RWPE2 (cell line): ENCODE measurements at regions not wholly inside any gene's neighbourhood (a gene's known extent, or its start where the extent isn't known, plus 50 kb on each side); places are given as distances from the start of the nearest gene placed in this dataset.

Source experiments
- ATAC-seq: fragments of 200-7000 bp; cut with Tn5 transposase; 3 replicates; pipeline ENCODE4 v1.9.1; 2021; ENCODE audit warnings: low read depth
- DNase-seq: peaks from one replicate; pipeline ENCODE4 v3.0.0-alpha.2; 2020; ENCODE audit warnings: low spot score
- H3K27ac ChIP-seq: fragments of 450-650 bp; 2 replicates; pipeline ENCODE4 v1.5.1; 2017; ENCODE audit warnings: mild to moderate bottlenecking; ENCODE audit not compliant: poor library complexity, severe bottlenecking
- H3K27me3 ChIP-seq: fragments of 250-450 bp; sonication (Bioruptor Pico); 2 replicates; pipeline ENCODE4 v1.5.1; 2021; ENCODE audit warnings: mild to moderate bottlenecking, moderate library complexity; ENCODE audit not compliant: insufficient read depth, poor library complexity, severe bottlenecking
- H3K36me3 ChIP-seq: fragments of 250-450 bp; sonication (Bioruptor Pico); 2 replicates; pipeline ENCODE4 v1.5.1; 2020; ENCODE audit warnings: low read depth, mild to moderate bottlenecking, moderate library complexity
- H3K4me1 ChIP-seq: fragments of 250-450 bp; sonication (Bioruptor Pico); 2 replicates; pipeline ENCODE4 v1.5.1; 2021; ENCODE audit warnings: mild to moderate bottlenecking, moderate library complexity; ENCODE audit not compliant: insufficient read depth, poor library complexity, severe bottlenecking
- H3K4me3 ChIP-seq: fragments of 250-450 bp; sonication (Bioruptor Pico); 2 replicates; pipeline ENCODE4 v1.5.1; 2021; ENCODE audit warnings: mild to moderate bottlenecking, moderate library complexity; ENCODE audit not compliant: severe bottlenecking
- H3K9me3 ChIP-seq: fragments of 250-450 bp; sonication (Bioruptor Pico); 2 replicates; pipeline ENCODE4 v1.5.1; 2021; ENCODE audit warnings: mild to moderate bottlenecking, moderate library complexity; ENCODE audit not compliant: severe bottlenecking
- TF ChIP-seq, protein P1 (sequence below): fragments of 450-650 bp; IDR thresholded peaks from one replicate; pipeline ENCODE4 v1.5.1; 2017; ENCODE audit warnings: mild to moderate bottlenecking, moderate library complexity; ENCODE audit not compliant: poor library complexity, severe bottlenecking

DNA sequence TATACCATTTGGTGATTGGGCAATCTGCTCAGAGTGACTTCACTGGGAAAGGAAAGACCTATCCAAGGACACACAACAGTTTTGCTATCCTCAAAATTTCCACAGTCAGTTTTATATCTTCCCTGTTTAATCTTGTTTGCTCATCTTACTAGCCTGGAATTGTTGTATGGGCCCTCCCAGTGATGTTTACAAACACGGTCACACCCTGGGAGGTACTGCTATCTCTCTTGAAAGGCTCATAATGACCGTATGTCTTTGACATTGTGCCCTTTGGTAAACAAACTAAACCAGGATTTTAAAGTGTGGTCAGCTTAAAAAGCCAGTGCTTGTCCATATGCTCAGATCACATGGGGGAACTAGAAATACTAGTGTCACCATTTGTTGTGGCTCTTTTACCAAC lies 277.0 kb downstream of the CDH2 start:
- Histone ChIP-seq H3K4me3 (no peak overlapping the region), H3K36me3 (no peaks in the 10 kb centered on the region), H3K27ac (no peak overlapping the region), H3K4me1 (no peaks in the 10 kb centered on the region), H3K9me3 (no peaks in the 10 kb centered on the region), H3K27me3 (no peaks in the 10 kb centered on the region)
- ATAC-seq (no peak), DNase-seq (no peak)
- TF ChIP-seq, protein P1, sequence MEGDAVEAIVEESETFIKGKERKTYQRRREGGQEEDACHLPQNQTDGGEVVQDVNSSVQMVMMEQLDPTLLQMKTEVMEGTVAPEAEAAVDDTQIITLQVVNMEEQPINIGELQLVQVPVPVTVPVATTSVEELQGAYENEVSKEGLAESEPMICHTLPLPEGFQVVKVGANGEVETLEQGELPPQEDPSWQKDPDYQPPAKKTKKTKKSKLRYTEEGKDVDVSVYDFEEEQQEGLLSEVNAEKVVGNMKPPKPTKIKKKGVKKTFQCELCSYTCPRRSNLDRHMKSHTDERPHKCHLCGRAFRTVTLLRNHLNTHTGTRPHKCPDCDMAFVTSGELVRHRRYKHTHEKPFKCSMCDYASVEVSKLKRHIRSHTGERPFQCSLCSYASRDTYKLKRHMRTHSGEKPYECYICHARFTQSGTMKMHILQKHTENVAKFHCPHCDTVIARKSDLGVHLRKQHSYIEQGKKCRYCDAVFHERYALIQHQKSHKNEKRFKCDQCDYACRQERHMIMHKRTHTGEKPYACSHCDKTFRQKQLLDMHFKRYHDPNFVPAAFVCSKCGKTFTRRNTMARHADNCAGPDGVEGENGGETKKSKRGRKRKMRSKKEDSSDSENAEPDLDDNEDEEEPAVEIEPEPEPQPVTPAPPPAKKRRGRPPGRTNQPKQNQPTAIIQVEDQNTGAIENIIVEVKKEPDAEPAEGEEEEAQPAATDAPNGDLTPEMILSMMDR: no peak

DNA sequence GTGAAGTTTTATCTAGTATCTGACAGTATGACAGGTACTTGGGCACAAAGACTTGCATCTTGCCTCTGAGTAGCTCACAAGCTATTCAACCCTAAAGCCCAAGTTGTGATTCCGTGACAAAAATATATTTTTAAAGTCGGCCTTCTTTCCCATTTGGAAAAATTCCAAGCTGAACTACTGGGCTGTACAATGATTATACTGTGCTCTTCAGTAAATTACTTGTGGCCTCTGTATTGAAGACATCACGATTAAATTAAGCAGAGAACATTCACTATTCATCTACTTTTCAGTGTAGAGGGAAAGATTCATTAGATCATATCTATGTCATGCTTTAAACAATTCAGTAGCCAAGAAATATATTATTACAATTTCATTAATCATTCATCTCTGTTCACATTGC lies 282.2 kb downstream of the CDH2 start:
- H3K9me3 ChIP-seq: no peaks in the 10 kb centered on the region
- no peaks in the 10 kb centered on the region for H3K4me1 ChIP-seq
- H3K36me3 ChIP-seq: no peaks in the 10 kb centered on the region
- ATAC-seq (no peak), DNase-seq (no peak)
- H3K4me3 ChIP-seq: no peak overlapping the region
- no peak overlapping the region for H3K27ac ChIP-seq
- no peaks in the 10 kb centered on the region for H3K27me3 ChIP-seq
- TF ChIP-seq, protein P1: no peak

DNA sequence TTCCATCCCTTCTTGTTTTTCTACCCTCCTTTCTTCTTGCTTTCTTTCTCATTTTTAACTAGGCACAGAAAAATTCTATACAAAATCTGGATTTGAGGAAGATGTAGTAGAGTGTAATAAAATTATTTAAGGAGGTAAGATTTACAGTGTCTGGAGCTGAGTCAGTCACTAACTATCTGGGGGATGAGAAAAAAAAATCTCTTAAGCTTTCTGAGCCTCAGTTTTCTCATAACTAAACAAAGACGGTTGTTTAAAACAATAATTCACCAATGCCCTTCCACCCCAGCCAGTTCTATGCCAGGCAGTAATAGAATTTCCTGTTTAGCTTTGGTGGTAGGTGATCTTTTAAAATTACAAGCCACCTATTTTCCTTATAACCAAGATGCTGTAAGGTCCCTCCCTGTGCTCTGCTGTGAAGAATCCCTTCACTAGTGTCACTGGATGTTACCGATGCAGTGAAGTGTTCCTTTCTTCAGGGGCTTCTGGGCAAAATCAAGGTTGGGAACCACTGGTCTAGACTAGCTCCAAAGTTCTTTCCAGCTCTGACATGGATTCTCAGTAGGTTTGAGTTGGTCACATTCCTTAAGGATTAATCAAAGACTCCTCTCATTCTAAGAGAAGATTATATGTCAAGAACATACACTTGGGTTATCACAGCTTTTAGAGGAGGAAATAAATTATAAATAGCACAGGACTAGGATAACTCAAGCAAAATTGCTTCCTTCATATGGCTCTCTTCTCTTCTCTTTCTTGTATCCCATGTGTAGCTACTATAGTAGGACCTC lies 289.0 kb downstream of the CDH2 start:
- Histone ChIP-seq H3K4me3 (no peak overlapping the region), H3K4me1 (peaks cover 5% of the 10 kb centered on the region), H3K27me3 (no peaks in the 10 kb centered on the region), H3K27ac (no peak overlapping the region), H3K36me3 (no peaks in the 10 kb centered on the region), H3K9me3 (no peaks in the 10 kb centered on the region)
- DNase-seq: no peak
- peak; percentile 35; the same call in 2 of the 3 replicates for ATAC-seq
- TF ChIP-seq, protein P1: no peak

DNA sequence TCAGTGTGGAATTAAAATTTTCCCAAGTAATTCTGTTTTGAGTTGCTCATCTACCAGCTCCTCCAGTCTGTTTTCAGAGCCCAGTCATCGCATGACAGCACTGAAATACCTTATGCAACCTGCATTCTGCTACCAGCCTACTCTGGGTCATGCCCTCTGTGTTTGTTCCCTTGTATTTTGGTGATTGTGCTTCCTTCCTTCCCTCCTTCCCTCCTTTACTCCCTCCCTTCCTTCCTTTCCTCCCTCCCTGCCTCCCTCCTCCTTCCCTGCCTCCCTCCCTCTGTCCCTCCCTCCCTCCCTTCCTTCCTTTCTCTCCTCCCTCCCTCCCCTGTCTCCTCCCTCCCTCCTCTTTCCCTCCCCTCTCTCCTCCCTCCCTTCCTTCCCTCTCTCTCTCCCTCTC lies 289.6 kb downstream of the CDH2 start:
- DNase-seq (no peak), ATAC-seq (peak; percentile 78)
- Histone ChIP-seq H3K27ac (no peak overlapping the region), H3K4me3 (no peak overlapping the region), H3K36me3 (no peaks in the 10 kb centered on the region), H3K4me1 (peaks cover 5% of the 10 kb centered on the region), H3K27me3 (no peaks in the 10 kb centered on the region), H3K9me3 (no peaks in the 10 kb centered on the region)
- TF ChIP-seq, protein P1: no peak

DNA sequence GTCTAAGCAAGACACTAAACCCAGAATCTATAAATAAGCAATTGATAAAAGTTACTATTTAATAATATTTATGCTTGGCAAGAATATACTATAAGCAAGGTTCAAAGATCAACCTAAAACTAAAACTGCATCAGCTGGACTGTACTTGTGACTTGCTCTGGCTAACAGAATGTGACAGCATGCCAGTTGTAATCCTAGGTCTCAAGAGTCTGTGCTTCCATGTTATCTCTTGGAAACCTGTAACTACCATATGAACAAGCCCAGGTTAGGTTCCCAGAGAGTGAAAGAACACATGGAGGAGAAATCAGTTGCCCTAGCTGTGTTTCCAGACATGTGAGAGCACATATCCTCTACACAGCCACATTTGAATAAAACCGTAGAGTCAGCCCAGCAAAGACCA lies 297.4 kb downstream of the CDH2 start:
- H3K27me3 ChIP-seq: no peaks in the 10 kb centered on the region
- no peak overlapping the region for H3K27ac ChIP-seq
- no peaks in the 10 kb centered on the region for H3K9me3 ChIP-seq
- no peak overlapping the region for H3K4me3 ChIP-seq
- H3K4me1 ChIP-seq: no peaks in the 10 kb centered on the region
- H3K36me3 ChIP-seq: no peaks in the 10 kb centered on the region
- TF ChIP-seq, protein P1: no peak
- DNase-seq (no peak), ATAC-seq (no peak)
